Type B pancreatic cell (in vitro differentiated cells): ENCODE measurements at regions not wholly inside any gene's neighbourhood (a gene's known extent, or its start where the extent isn't known, plus 50 kb on each side); places are given as distances from the start of the nearest gene placed in this dataset.

Experiments used
- DNase-seq: peaks from one replicate; pipeline ENCODE4 v3.0.0; 2021; ENCODE audit warnings: mixed read lengths; ENCODE audit not compliant: unreplicated experiment; ENCODE audit errors: extremely low spot score
- H3K27ac Mint-ChIP-seq: 2 replicates; pipeline ENCODE4 v1.8.0; 2021; ENCODE audit warnings: mild to moderate bottlenecking, mixed read lengths
- H3K27me3 Mint-ChIP-seq: 2 replicates; pipeline ENCODE4 v1.8.0; 2021; ENCODE audit warnings: mixed read lengths
- H3K36me3 Mint-ChIP-seq: 2 replicates; pipeline ENCODE4 v1.8.0; 2021; ENCODE audit warnings: mixed read lengths
- H3K4me1 Mint-ChIP-seq: one replicate; pipeline ENCODE4 v1.8.0; 2021; ENCODE audit warnings: mixed read lengths; ENCODE audit not compliant: unreplicated experiment
- H3K4me3 Mint-ChIP-seq: 2 replicates; pipeline ENCODE4 v1.8.0; 2021; ENCODE audit warnings: mild to moderate bottlenecking, mixed read lengths
- H3K9me3 Mint-ChIP-seq: 2 replicates; pipeline ENCODE4 v1.8.0; 2021; ENCODE audit warnings: mixed read lengths
- TF ChIP-seq, protein P1 (sequence below): fragments of 200-600 bp; sonication (generic); conservative IDR thresholded peaks from 2 replicates; pipeline ENCODE4 v1.5.0; 2021; ENCODE audit warnings: antibody characterized with exemption, mild to moderate bottlenecking

- peaks cover 5% of the 10 kb centered on the region for H3K4me1 Mint-ChIP-seq
- no peak overlapping the region for H3K4me3 Mint-ChIP-seq
- H3K27me3 Mint-ChIP-seq, result no peaks in the 10 kb centered on the region
- no peak for DNase-seq
- peaks cover 4% of the 10 kb centered on the region for H3K9me3 Mint-ChIP-seq
- no peak overlapping the region for H3K27ac Mint-ChIP-seq
- TF ChIP-seq, protein P1, sequence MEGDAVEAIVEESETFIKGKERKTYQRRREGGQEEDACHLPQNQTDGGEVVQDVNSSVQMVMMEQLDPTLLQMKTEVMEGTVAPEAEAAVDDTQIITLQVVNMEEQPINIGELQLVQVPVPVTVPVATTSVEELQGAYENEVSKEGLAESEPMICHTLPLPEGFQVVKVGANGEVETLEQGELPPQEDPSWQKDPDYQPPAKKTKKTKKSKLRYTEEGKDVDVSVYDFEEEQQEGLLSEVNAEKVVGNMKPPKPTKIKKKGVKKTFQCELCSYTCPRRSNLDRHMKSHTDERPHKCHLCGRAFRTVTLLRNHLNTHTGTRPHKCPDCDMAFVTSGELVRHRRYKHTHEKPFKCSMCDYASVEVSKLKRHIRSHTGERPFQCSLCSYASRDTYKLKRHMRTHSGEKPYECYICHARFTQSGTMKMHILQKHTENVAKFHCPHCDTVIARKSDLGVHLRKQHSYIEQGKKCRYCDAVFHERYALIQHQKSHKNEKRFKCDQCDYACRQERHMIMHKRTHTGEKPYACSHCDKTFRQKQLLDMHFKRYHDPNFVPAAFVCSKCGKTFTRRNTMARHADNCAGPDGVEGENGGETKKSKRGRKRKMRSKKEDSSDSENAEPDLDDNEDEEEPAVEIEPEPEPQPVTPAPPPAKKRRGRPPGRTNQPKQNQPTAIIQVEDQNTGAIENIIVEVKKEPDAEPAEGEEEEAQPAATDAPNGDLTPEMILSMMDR, result no peak
- no peaks in the 10 kb centered on the region for H3K36me3 Mint-ChIP-seq
Observed at GRCh38 chr6:12384357-12384912, 94.3 kb downstream of the EDN1 start.

DNA sequence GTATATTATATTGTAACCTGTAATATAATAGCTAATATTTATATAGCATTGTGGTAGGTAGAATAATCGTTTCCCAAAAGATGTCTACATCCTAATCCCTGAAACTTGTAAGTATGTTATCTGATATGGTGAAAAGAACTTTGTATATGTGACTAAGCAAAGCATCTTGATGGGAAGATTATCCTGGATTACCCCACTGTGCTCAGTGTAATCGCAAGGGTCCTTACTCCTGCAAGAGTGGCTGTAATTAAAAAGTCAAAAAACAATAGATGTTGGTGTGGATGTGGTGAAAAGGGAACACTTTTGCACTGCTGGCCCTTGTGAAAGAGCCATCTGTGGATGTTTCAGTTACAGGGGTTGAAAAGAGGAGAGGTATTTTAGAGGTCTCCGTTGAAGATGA is 95.2 kb downstream of the EDN1 start:
- no peaks in the 10 kb centered on the region for H3K36me3 Mint-ChIP-seq
- no peaks in the 10 kb centered on the region for H3K27me3 Mint-ChIP-seq
- peaks cover 4% of the 10 kb centered on the region for H3K9me3 Mint-ChIP-seq
- DNase-seq, result no peak
- H3K27ac Mint-ChIP-seq, result no peak overlapping the region
- peaks cover 5% of the 10 kb centered on the region for H3K4me1 Mint-ChIP-seq
- TF ChIP-seq, protein P1, result no peak
- H3K4me3 Mint-ChIP-seq, result no peak overlapping the region

DNA sequence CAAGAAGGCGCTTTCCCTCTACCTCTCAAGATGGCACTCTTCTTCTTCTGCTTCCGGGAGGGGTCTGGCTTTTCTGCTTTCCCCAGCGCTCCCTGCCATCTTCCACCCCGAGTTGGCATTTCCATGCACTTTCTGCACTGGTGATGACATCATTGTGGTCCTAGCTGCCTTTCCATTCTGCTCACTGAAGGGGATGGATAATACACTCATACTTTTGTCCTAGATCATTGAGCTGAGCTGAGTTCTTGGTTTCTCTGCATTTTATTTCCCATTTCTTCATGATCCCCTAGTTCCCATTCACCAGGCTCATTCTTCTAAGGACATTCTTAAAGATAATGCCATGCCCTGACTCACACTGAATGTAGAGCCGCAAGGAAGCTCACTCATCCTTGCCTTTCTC is 96.7 kb downstream of the EDN1 start:
- H3K9me3 Mint-ChIP-seq, result peaks cover 4% of the 10 kb centered on the region
- H3K36me3 Mint-ChIP-seq, result no peaks in the 10 kb centered on the region
- TF ChIP-seq, protein P1, result no peak
- no peaks in the 10 kb centered on the region for H3K27me3 Mint-ChIP-seq
- DNase-seq, result no peak
- no peak overlapping the region for H3K27ac Mint-ChIP-seq
- H3K4me1 Mint-ChIP-seq, result peaks cover 5% of the 10 kb centered on the region
- no peak overlapping the region for H3K4me3 Mint-ChIP-seq

DNA sequence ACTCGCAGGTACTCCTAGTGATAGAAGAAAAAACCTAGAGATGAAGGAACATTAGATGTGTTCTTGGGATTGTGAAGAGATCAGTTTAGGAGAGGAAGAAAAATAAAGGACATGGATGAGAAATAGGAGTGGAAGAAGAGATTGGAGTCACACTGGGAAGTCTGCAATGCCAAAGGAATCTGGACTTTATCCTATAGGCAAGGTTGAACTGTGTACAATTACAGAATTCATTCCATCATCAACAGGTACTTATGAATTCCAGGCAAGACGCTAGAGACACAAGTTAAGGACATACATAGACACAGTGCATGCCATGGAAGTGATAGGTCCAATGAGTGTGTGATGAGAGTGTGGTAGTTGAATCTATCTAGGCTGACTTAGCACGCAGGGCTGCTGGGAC is 101.3 kb downstream of the EDN1 start:
- Mint-ChIP-seq H3K4me1 (no peaks in the 10 kb centered on the region), H3K27me3 (no peaks in the 10 kb centered on the region), H3K9me3 (peaks cover 4% of the 10 kb centered on the region), H3K27ac (no peak overlapping the region), H3K36me3 (no peaks in the 10 kb centered on the region), H3K4me3 (no peak overlapping the region)
- DNase-seq, result no peak
- TF ChIP-seq, protein P1, result no peak

DNA sequence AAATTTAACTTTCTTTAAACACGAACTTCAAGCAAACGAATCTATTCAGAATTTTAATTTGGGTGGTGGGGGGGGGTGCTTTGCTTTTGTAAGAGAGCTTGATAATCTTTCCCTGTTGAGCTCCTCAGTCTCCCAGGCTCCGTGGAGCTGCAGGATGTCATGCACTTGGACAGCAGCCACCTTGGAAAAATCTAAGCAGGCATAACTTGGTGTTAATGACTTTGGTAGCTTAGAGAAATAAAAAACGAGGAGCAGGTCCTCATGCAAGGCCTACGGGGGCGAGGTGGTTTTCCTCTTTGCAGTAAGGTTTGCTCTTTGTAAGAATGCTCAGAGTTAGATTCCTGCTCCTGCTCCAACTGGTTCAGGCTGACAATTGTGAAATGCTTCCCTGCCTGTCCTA is 102.3 kb downstream of the EDN1 start:
- DNase-seq, result no peak
- H3K4me3 Mint-ChIP-seq, result no peak overlapping the region
- no peaks in the 10 kb centered on the region for H3K36me3 Mint-ChIP-seq
- TF ChIP-seq, protein P1, result no peak
- H3K27ac Mint-ChIP-seq, result no peak overlapping the region
- no peaks in the 10 kb centered on the region for H3K27me3 Mint-ChIP-seq
- H3K9me3 Mint-ChIP-seq, result no peaks in the 10 kb centered on the region
- no peaks in the 10 kb centered on the region for H3K4me1 Mint-ChIP-seq

GRCh38 chr6:12393100-12393499 is 102.9 kb downstream of the EDN1 start:
- H3K27ac Mint-ChIP-seq, result no peak overlapping the region
- no peaks in the 10 kb centered on the region for H3K36me3 Mint-ChIP-seq

More at GRCh38 chr6:12393100-12393499, 102.9 kb downstream of the EDN1 start:
- H3K9me3 Mint-ChIP-seq, result no peaks in the 10 kb centered on the region
- TF ChIP-seq, protein P1, result no peak
- no peaks in the 10 kb centered on the region for H3K4me1 Mint-ChIP-seq
- H3K27me3 Mint-ChIP-seq, result no peaks in the 10 kb centered on the region
- H3K4me3 Mint-ChIP-seq, result no peak overlapping the region
- no peak for DNase-seq
